Adrenal gland (tissue), 5 donors: ENCODE measurements at regions not wholly inside any gene's neighbourhood (a gene's known extent, or its start where the extent isn't known, plus 50 kb on each side); places are given as distances from the start of the nearest gene placed in this dataset.

Source experiments
- POLR2A ChIP-seq, 2 donors: fragments of 450-650 bp; IDR thresholded peaks; one replicate each; pipeline ENCODE4 v1.6.1; 2017; ENCODE audit warnings: antibody characterized with exemption in 2 of 2, mild to moderate bottlenecking in 2 of 2, moderate library complexity in 1 of 2
- TF ChIP-seq, protein P1 (sequence below), 6 experiments: fragments of 450-650 bp in 4 of 6; fragments of 200-600 bp in 2 of 6; sonication (generic) in 1 of 6; IDR thresholded peaks; 1 replicate in 5 of 6; 2 replicates in 1 of 6; pipeline versions ENCODE4 v1.5.1 to v1.8.0; 2016 to 2021; ENCODE audit warnings: antibody characterized with exemption in 6 of 6, mild to moderate bottlenecking in 2 of 6, moderate library complexity in 1 of 6
- donor health status: DM: no; HTN: no; CAD: no.

DNA sequence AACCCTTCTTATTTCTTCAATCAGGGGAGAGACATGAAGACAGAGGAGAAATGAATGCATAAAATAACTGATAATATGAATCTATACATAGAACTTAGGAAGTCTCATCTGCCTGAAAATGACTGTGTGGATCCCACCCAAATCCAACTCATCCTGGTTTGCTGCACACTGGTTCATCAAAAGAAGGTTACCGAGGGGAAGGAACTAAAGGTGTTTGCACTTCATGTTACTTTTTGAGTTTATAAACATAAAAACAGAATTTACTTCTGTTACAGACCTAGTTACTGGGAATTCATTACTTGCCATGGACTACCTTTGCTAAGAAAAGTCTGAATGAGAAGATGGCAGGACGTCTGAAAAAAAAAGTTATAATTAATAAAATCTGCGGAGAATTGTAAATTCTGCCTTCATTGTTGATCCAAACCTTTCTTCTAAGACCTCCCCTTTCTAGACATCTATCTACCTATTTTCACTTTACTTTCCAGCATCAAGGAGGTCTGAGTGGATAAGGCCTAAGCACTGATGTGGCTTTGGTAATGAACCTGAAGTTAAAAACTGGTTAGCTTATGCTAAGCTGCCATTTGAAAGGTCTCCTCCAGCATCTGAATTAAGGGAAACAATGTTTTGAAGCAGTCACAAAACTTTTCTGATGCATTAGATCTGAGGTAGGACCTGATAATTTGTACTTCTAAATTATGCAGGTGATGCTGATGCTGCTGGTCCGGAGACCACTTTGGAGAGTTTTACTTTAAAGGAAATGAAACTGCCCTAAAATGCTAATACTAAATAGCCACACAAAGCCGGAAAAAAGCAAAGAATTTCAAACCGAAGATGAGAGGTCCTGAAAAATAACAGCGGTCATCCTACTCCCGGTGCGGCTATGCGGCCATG, 84.0 kb downstream of the HFE start:
- TF ChIP-seq, protein P1, sequence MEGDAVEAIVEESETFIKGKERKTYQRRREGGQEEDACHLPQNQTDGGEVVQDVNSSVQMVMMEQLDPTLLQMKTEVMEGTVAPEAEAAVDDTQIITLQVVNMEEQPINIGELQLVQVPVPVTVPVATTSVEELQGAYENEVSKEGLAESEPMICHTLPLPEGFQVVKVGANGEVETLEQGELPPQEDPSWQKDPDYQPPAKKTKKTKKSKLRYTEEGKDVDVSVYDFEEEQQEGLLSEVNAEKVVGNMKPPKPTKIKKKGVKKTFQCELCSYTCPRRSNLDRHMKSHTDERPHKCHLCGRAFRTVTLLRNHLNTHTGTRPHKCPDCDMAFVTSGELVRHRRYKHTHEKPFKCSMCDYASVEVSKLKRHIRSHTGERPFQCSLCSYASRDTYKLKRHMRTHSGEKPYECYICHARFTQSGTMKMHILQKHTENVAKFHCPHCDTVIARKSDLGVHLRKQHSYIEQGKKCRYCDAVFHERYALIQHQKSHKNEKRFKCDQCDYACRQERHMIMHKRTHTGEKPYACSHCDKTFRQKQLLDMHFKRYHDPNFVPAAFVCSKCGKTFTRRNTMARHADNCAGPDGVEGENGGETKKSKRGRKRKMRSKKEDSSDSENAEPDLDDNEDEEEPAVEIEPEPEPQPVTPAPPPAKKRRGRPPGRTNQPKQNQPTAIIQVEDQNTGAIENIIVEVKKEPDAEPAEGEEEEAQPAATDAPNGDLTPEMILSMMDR (IDR thresholded peaks at IDR 0.05): no peak
- TF ChIP-seq POLR2A (IDR thresholded peaks at IDR 0.05): no peak
